ENCODE measurements at regions not wholly inside any gene's neighbourhood (a gene's known extent, or its start where the extent isn't known, plus 50 kb on each side); places are given as distances from the start of the nearest gene placed in this dataset.

DNA sequence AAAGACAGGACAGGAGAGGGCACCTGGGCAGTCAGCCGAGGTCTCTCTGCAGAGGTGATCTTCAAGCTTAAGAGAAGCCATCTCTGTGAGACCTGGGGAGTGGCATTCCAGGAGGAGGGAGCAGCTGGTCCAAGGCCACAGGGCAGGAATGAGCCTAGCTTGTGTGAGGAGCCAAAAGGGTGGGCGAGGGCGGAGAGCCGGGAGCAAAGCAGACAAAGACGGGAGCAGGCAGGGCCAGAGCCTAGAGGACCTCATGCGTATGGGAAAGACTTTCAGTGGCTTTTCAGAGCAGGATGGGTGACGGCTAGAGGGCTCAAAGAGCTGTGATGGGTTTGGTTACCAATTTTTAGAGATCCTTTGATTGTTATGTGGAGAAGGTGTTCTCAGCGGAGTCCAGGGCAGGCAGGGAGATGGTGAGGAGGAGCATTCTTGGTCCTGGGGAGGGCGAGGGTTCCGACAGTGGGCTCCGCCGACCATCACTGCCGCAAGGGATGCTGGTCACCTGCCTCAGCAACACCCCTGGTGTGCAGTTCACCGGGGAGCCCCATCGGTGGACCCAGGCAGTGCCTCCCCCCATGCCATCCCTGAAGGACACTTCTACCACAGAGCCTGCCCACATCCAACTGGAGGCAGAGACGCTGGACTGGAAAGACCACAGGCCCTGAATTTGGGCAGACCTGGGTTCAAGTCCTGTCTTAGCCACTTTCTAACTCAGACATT lies 122.9 kb upstream of the IRF2BP2 start:
- TF ChIP-seq, protein P1, sequence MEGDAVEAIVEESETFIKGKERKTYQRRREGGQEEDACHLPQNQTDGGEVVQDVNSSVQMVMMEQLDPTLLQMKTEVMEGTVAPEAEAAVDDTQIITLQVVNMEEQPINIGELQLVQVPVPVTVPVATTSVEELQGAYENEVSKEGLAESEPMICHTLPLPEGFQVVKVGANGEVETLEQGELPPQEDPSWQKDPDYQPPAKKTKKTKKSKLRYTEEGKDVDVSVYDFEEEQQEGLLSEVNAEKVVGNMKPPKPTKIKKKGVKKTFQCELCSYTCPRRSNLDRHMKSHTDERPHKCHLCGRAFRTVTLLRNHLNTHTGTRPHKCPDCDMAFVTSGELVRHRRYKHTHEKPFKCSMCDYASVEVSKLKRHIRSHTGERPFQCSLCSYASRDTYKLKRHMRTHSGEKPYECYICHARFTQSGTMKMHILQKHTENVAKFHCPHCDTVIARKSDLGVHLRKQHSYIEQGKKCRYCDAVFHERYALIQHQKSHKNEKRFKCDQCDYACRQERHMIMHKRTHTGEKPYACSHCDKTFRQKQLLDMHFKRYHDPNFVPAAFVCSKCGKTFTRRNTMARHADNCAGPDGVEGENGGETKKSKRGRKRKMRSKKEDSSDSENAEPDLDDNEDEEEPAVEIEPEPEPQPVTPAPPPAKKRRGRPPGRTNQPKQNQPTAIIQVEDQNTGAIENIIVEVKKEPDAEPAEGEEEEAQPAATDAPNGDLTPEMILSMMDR (IDR thresholded peaks at IDR 0.05) = no peak
- no peak overlapping the region for H3K4me3 ChIP-seq
- intact Hi-C loops (cut with DNase I) = no loop called here
- H3K36me3 ChIP-seq = no peaks in the 10 kb centered on the region
- no peaks in the 10 kb centered on the region for H3K9me3 ChIP-seq
- peaks cover 19% of the 10 kb centered on the region for H3K4me1 ChIP-seq
- no peaks in the 10 kb centered on the region for H3K27me3 ChIP-seq
- no peak overlapping the region for H3K27ac ChIP-seq
- ATAC-seq (no peak), DNase-seq (peak; percentile 23)

DNA sequence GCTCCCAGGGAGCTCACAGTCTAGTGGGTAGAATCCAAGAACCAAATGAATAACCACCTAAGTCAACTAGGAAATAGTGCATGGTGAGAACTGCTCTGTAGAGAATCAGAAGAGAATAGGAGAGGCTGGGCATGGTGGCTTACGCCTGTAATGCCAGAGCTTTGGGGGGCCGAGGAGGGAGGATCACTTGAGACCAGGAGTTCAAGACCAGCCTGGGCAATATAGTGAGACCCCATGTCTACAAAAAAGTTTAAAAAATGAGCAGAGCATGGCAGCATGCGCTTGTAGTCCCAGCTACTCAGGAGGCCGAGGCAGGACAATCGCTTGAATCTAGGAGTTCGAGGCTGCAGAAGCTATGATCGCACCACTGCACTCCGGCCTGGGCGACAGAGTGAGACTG lies 122.3 kb upstream of the IRF2BP2 start:
- intact Hi-C loops (cut with DNase I) = no loop called here
- H3K4me1 ChIP-seq = peaks cover 25% of the 10 kb centered on the region
- no peaks in the 10 kb centered on the region for H3K9me3 ChIP-seq
- TF ChIP-seq, protein P1 (IDR thresholded peaks at IDR 0.05) = no peak
- H3K36me3 ChIP-seq = no peaks in the 10 kb centered on the region
- DNase-seq (peak; percentile 37), ATAC-seq (no peak)
- no peak overlapping the region for H3K4me3 ChIP-seq
- no peaks in the 10 kb centered on the region for H3K27me3 ChIP-seq
- no peak overlapping the region for H3K27ac ChIP-seq

DNA sequence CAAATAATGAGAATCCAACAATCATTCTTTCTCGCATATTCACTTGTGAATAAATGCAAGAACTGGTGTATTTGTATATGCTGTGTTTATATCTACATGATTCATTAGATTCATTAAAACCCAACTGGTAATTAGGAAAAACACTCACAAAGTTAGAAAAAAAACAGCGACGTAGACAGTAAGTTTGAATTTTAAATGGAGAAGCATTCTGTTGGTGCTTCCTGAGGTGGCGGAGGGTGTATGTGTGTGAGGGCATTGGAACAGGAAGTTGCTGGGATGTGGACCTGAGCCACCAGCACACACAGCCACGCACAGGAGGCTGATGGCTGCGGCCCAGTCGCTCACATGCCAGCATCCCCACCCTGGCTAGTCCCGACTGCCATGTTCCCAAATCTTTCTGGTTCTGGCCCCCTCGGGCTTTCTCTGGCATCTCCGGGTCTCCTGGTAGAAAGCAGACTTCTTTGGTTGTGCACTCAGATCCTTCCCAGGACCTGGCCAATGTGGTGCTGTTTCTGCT lies 121.6 kb upstream of the IRF2BP2 start:
- ATAC-seq (peak; percentile 66), DNase-seq (no peak)
- Histone ChIP-seq H3K9me3 (no peaks in the 10 kb centered on the region), H3K27me3 (no peaks in the 10 kb centered on the region), H3K27ac (no peak overlapping the region), H3K4me3 (no peak overlapping the region), H3K36me3 (no peaks in the 10 kb centered on the region), H3K4me1 (peaks cover 31% of the 10 kb centered on the region)
- TF ChIP-seq, protein P1 (IDR thresholded peaks at IDR 0.05) = no peak
- intact Hi-C loops (cut with DNase I) = no loop called here

DNA sequence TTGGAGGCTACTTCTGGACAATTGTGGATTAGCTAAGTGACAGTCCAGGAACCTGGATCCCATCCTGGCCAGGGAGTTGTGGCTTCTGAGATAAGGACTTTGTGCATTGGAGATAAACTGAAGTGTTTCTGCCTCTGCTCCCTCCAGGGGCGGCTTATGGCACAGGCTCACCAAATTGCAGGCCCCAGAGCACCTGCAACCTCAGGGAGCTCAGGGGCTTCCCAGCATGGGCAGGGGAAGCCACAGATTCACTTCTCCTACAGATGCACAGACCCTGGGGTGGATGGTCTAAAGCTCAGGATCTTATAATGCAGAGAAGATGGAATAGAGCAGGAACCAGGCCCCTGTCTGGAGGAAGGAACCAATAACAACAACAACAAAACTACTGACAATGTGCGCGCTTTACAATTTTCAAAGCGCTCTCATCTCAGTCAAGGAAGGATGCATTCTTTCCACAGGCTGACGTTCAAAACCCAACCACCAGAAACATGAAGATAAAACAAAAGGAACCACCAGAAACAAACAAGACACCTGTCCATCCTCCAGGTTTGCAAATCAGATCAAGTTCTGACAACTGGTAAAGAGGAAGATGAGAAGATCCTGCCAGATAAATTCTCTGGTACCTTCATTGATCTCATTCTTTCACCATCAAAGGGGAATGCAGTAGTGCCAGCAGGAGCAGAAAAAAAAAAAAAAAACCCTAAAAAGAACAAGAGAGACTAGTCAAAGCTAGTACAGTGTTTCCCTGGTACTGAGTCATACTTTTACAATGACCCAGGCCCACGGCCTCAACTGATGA lies 121.0 kb upstream of the IRF2BP2 start:
- H3K4me1 ChIP-seq = peaks cover 37% of the 10 kb centered on the region
- H3K27ac ChIP-seq = no peak overlapping the region
- no peak overlapping the region for H3K4me3 ChIP-seq
- H3K9me3 ChIP-seq = no peaks in the 10 kb centered on the region
- no peak for ATAC-seq
- intact Hi-C loops (cut with DNase I) = no loop called here
- TF ChIP-seq, protein P1 (IDR thresholded peaks at IDR 0.05) = no peak
- DNase-seq = no peak
- no peaks in the 10 kb centered on the region for H3K27me3 ChIP-seq
- no peaks in the 10 kb centered on the region for H3K36me3 ChIP-seq

DNA sequence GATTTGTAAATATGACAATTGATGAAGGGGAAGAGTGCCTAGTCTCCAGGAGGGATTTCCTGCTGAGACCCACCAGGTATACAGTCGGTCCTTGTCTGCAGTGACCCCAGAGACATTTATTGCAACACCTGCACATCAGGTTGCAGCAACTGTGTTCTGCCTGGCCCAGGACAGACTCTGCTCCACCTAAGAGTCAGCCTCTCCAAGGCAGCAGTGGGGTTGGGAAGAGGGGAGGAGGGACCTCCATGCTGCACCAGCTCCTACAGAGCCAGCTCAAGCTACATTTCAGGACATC lies 120.4 kb upstream of the IRF2BP2 start:
- TF ChIP-seq, protein P1 (IDR thresholded peaks at IDR 0.05) = no peak
- Histone ChIP-seq H3K9me3 (no peaks in the 10 kb centered on the region), H3K27me3 (no peaks in the 10 kb centered on the region), H3K4me1 (peaks cover 43% of the 10 kb centered on the region), H3K27ac (no peak overlapping the region), H3K4me3 (no peak overlapping the region), H3K36me3 (no peaks in the 10 kb centered on the region)
- DNase-seq (no peak), ATAC-seq (no peak)
- intact Hi-C loops (cut with DNase I) = no loop called here
